Hepatocyte (in vitro differentiated cells): ENCODE measurements at regions not wholly inside any gene's neighbourhood (a gene's known extent, or its start where the extent isn't known, plus 50 kb on each side); places are given as distances from the start of the nearest gene placed in this dataset.

Experiments
- DNase-seq: peaks from one replicate; pipeline ENCODE4 v3.0.0-alpha.2; 2016; ENCODE audit warnings: low spot score
- H2AFZ ChIP-seq: fragments of 200-600 bp; sonication (generic); 2 replicates; pipeline ENCODE4 v1.6.0; 2016; ENCODE audit warnings: antibody characterized with exemption, mild to moderate bottlenecking
- H3K27ac ChIP-seq: fragments of 200-600 bp; sonication (generic); 2 replicates; pipeline ENCODE4 v1.5.1; 2016; ENCODE audit warnings: mild to moderate bottlenecking
- H3K27me3 ChIP-seq: fragments of 200-600 bp; sonication (generic); 2 replicates; pipeline ENCODE4 v1.6.1; 2016
- H3K36me3 ChIP-seq: fragments of 200-600 bp; sonication (generic); replicated peaks from 2 replicates; pipeline ENCODE4 v1.5.1; 2016; ENCODE audit warnings: low read depth; ENCODE audit not compliant: insufficient read depth
- H3K4me1 ChIP-seq: fragments of 200-600 bp; sonication (generic); 2 replicates; pipeline ENCODE4 v1.5.1; 2016; ENCODE audit warnings: mild to moderate bottlenecking, moderate library complexity; ENCODE audit not compliant: insufficient read depth
- H3K4me2 ChIP-seq: fragments of 200-600 bp; sonication (generic); 2 replicates; pipeline ENCODE4 v1.6.0; 2016
- H3K4me3 ChIP-seq: fragments of 200-600 bp; sonication (generic); 2 replicates; pipeline ENCODE4 v1.5.1; 2016; ENCODE audit warnings: mild to moderate bottlenecking
- H3K79me2 ChIP-seq: fragments of 200-600 bp; sonication (generic); 2 replicates; pipeline ENCODE4 v1.6.0; 2017; ENCODE audit warnings: mild to moderate bottlenecking
- H3K9me2 ChIP-seq: fragments of 200-600 bp; sonication (generic); replicated peaks from 2 replicates; pipeline ENCODE4 v1.6.0; 2017; ENCODE audit warnings: mild to moderate bottlenecking; ENCODE audit not compliant: insufficient read depth
- H3K9me3 ChIP-seq: fragments of 200-600 bp; sonication (generic); 2 replicates; pipeline ENCODE4 v1.5.1; 2016; ENCODE audit warnings: low read depth, mild to moderate bottlenecking
- H4K20me1 ChIP-seq: fragments of 200-600 bp; sonication (generic); 2 replicates; pipeline ENCODE4 v1.6.0; 2016; ENCODE audit warnings: mild to moderate bottlenecking; ENCODE audit not compliant: insufficient read depth, poor library complexity, severe bottlenecking
- EZH2 ChIP-seq: fragments of 200-600 bp; sonication (generic); IDR thresholded peaks from 2 replicates; pipeline ENCODE4 v1.6.1; 2016; ENCODE audit warnings: antibody characterized with exemption, mild to moderate bottlenecking, borderline replicate concordance
- EZH2phosphoT487 ChIP-seq: fragments of 200-600 bp; sonication (generic); IDR thresholded peaks from one replicate; pipeline ENCODE4 v1.6.1; 2018; ENCODE audit warnings: antibody characterized with exemption, mild to moderate bottlenecking, low read depth, moderate library complexity; ENCODE audit not compliant: unreplicated experiment, severe bottlenecking
- WGBS: methylation state at CpG from one replicate; pipeline ENCODE4 v1.1.6; 2016; ENCODE audit warnings: low lambda C conversion rate; ENCODE audit errors: missing lambda C conversion rate; 5-methylcytosine and 5-hydroxymethylcytosine counted together
- TF ChIP-seq, protein P1 (sequence below): fragments of 200-600 bp; sonication (generic); IDR thresholded peaks from 2 replicates; pipeline ENCODE4 v1.5.1; 2016; ENCODE audit warnings: antibody characterized with exemption, mild to moderate bottlenecking; ENCODE audit not compliant: poor library complexity

- Histone ChIP-seq H3K4me1 (no peaks in the 10 kb centered on the region), H3K9me3 (no peaks in the 10 kb centered on the region), H3K9me2 (no peaks in the 10 kb centered on the region), H2AFZ (no peak overlapping the region), H4K20me1 (no peaks in the 10 kb centered on the region), H3K27me3 (no peaks in the 10 kb centered on the region), H3K4me3 (no peak overlapping the region), H3K27ac (no peak overlapping the region), H3K36me3 (no peaks in the 10 kb centered on the region), H3K79me2 (no peaks in the 10 kb centered on the region), H3K4me2 (no peak overlapping the region)
- 66% methylated on average over 2 of the region's 2 CpGs for WGBS
- TF ChIP-seq EZH2phosphoT487 (no peak), EZH2 (no peak)
- TF ChIP-seq, protein P1, sequence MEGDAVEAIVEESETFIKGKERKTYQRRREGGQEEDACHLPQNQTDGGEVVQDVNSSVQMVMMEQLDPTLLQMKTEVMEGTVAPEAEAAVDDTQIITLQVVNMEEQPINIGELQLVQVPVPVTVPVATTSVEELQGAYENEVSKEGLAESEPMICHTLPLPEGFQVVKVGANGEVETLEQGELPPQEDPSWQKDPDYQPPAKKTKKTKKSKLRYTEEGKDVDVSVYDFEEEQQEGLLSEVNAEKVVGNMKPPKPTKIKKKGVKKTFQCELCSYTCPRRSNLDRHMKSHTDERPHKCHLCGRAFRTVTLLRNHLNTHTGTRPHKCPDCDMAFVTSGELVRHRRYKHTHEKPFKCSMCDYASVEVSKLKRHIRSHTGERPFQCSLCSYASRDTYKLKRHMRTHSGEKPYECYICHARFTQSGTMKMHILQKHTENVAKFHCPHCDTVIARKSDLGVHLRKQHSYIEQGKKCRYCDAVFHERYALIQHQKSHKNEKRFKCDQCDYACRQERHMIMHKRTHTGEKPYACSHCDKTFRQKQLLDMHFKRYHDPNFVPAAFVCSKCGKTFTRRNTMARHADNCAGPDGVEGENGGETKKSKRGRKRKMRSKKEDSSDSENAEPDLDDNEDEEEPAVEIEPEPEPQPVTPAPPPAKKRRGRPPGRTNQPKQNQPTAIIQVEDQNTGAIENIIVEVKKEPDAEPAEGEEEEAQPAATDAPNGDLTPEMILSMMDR: no peak
- no peak for DNase-seq
Measured at GRCh38 chr18:52087140-52087539, 252.9 kb upstream of the DCC start.

DNA sequence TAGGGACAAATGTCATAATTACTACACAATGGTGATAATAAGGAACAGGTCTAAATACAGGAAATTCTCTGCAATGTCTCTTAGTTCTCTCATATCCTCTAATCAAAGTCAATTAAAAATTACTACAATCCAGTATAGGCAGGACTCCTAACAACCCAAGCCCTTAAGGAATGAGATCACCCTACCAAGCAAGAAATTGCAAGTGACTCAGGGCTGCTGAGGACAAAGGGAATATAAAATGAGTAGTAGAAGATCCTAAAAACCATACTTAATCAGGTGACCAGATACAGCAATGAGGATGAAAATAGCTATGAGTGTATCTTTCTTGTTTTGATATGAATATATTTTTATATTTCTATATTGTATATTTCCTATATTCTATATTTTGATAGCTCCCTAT, 250.0 kb upstream of the DCC start:
- TF ChIP-seq EZH2 (no peak), EZH2phosphoT487 (no peak)
- TF ChIP-seq, protein P1: no peak
- no peak for DNase-seq
- Histone ChIP-seq H3K4me2 (no peak overlapping the region), H3K27me3 (no peaks in the 10 kb centered on the region), H3K9me3 (no peaks in the 10 kb centered on the region), H3K36me3 (no peaks in the 10 kb centered on the region), H3K4me3 (no peak overlapping the region), H2AFZ (no peak overlapping the region), H3K79me2 (no peaks in the 10 kb centered on the region), H3K9me2 (no peaks in the 10 kb centered on the region), H4K20me1 (no peaks in the 10 kb centered on the region), H3K27ac (no peak overlapping the region), H3K4me1 (no peaks in the 10 kb centered on the region)

- 91% methylated on average over 1 of the region's 1 CpG for WGBS
- Histone ChIP-seq H3K9me3 (no peaks in the 10 kb centered on the region), H3K4me1 (no peaks in the 10 kb centered on the region), H3K79me2 (no peaks in the 10 kb centered on the region), H4K20me1 (no peaks in the 10 kb centered on the region), H3K27me3 (no peaks in the 10 kb centered on the region), H3K27ac (no peak overlapping the region), H3K9me2 (no peaks in the 10 kb centered on the region), H3K4me3 (no peak overlapping the region), H3K4me2 (no peak overlapping the region), H3K36me3 (no peaks in the 10 kb centered on the region), H2AFZ (no peak overlapping the region)
- no peak for DNase-seq
- TF ChIP-seq EZH2 (no peak), EZH2phosphoT487 (no peak)
- TF ChIP-seq, protein P1: no peak
Measured at GRCh38 chr18:52093171-52093570, 246.8 kb upstream of the DCC start.

DNA sequence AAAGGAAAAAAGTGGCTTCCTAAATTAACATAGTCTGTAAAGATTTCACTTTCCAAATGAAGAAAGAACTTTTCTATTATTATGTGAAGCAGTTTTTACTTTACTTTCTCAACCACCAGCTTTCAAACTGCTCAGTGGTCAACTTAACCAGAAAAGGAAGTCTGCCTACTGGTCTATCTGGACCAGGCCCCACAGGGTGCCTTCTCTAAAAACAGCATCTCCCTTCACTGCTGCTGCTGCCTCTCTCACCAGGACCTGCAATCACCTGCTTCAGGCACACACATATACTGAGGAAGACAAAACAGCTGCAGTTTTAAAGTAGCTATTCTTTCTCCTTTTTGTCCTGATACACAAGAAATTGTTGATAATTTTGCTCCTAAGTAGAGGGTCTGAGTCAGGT, 221.3 kb upstream of the DCC start:
- H3K9me2 ChIP-seq: no peaks in the 10 kb centered on the region
- no peaks in the 10 kb centered on the region for H3K9me3 ChIP-seq
- H3K4me1 ChIP-seq: no peaks in the 10 kb centered on the region
- H4K20me1 ChIP-seq: no peaks in the 10 kb centered on the region
- no peak for DNase-seq
- no peaks in the 10 kb centered on the region for H3K79me2 ChIP-seq
- H3K27me3 ChIP-seq: no peaks in the 10 kb centered on the region
- no peak overlapping the region for H3K4me3 ChIP-seq
- H3K27ac ChIP-seq: no peak overlapping the region
- no peak overlapping the region for H2AFZ ChIP-seq
- TF ChIP-seq EZH2: no peak
- TF ChIP-seq EZH2phosphoT487: no peak
- TF ChIP-seq, protein P1: no peak
- H3K4me2 ChIP-seq: no peak overlapping the region
- no peaks in the 10 kb centered on the region for H3K36me3 ChIP-seq
